Endothelial cell of umbilical vein (primary cell): ENCODE measurements at regions not wholly inside any gene's neighbourhood (a gene's known extent, or its start where the extent isn't known, plus 50 kb on each side); places are given as distances from the start of the nearest gene placed in this dataset.

ENCODE experiments used
- POLR2A ChIP-seq: IDR thresholded peaks from 2 replicates; pipeline ENCODE4 v1.6.1; 2012; ENCODE audit warnings: low read depth, mild to moderate bottlenecking, control low read depth, low read length
- TF ChIP-seq, protein P1 (sequence below), 2 donors: IDR thresholded peaks; 1 replicate in 1 of 2; 2 replicates in 1 of 2; pipeline ENCODE4 v1.5.1; 2011; ENCODE audit warnings: low read length in 2 of 2, mild to moderate bottlenecking in 2 of 2, moderate library complexity in 2 of 2, control low read depth in 1 of 2, inconsistent platforms in 1 of 2, low read depth in 1 of 2; ENCODE audit not compliant: insufficient read depth in 1 of 2; ENCODE audit errors: extremely low read depth in 1 of 2

DNA sequence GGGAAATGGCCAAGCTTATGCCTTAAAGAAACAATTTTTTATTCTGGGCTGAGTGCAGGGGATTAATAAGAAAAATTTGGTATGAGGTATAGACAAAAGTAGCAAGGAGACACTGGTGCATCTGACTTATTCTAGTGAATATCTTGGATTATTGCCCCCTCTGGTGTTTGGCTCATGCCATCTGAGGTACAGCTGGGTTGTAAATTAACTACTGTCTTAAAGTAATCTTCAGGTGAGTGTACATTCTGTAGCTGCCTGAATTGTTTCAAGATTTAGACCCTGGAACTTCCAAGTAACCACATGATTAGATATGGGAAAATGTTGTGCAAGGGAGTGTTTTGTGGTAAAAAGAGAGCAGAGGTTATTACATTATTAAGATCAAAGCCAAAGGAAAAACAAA lies 988.7 kb downstream of the FAM133A start:
- no peak for TF ChIP-seq POLR2A
- TF ChIP-seq, protein P1, sequence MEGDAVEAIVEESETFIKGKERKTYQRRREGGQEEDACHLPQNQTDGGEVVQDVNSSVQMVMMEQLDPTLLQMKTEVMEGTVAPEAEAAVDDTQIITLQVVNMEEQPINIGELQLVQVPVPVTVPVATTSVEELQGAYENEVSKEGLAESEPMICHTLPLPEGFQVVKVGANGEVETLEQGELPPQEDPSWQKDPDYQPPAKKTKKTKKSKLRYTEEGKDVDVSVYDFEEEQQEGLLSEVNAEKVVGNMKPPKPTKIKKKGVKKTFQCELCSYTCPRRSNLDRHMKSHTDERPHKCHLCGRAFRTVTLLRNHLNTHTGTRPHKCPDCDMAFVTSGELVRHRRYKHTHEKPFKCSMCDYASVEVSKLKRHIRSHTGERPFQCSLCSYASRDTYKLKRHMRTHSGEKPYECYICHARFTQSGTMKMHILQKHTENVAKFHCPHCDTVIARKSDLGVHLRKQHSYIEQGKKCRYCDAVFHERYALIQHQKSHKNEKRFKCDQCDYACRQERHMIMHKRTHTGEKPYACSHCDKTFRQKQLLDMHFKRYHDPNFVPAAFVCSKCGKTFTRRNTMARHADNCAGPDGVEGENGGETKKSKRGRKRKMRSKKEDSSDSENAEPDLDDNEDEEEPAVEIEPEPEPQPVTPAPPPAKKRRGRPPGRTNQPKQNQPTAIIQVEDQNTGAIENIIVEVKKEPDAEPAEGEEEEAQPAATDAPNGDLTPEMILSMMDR (IDR thresholded peaks at IDR 0.05; ENCODE audit: extremely low read depth in 1 of 2, insufficient read depth in 1 of 2, low read depth in 1 of 2, low read length in 2 of 2) = no peak
